HG02588 (cell line): ENCODE measurements at regions not wholly inside any gene's neighbourhood (a gene's known extent, or its start where the extent isn't known, plus 50 kb on each side); places are given as distances from the start of the nearest gene placed in this dataset.

Experiments used
- ATAC-seq: cut with Tn5 transposase; IDR thresholded peaks from one replicate; pipeline ENCODE4 v1.9.1; 2021; ENCODE audit warnings: mild to moderate bottlenecking, moderate library complexity; ENCODE audit not compliant: unreplicated experiment

DNA sequence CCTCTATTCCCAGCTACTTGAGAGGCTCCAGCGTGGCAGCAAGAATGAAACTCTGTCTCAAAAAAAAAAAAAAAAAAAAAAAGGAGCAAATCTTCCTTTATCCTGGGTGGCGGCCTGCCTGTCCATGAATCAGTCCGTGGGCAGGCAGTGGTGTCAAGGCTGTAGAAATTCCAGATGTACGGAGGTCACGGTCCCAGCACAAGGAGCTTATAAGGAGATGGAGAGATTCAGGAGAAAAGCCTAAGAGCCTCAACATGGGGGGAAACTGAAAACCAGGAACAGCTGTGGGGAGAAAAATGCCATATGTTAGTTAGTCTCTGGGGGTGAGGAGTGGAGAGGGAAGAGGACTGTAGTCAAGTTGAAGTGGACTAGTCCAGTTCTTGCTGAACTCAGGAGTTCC is 130.5 kb upstream of the CRY1 start:
- no peak for ATAC-seq

DNA sequence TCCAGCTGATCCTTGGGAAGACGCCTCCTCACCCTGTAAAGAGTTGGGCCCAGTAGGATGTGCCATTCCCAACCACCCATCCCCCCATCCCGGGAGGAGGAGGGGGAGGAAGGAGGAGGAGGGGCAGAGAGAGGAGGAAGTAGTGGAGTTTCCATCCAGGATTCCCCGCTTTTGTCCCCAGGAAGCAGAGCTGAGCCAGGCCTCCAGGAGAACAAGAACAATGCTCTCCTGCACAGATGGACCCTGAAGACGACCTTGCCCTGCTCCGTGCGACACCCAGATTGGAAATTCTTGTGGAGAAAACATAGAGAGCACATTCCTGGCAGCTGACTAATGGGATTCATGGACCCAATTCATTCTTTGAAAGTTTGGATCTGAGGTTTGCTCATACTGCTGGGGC is 132.3 kb upstream of the CRY1 start:
- ATAC-seq: no peak

DNA sequence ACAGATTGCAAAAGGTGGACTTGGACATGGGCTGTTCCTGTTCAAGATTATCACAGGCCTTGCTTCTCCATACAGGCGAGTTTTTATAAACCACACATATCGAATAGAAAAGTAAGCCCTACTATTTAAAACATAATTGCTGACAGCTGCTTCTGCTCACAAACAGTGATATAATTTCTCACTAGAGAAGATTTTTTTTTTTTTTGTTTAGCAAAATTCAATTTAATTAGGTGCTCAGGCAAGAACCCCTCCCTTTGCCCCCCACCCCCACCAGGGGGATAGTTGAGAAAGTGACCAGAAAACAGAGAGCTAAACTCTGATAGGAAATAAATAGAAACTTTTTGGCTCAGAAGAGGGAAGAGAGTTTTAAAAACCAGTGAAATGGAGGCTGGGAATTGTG is 132.8 kb upstream of the CRY1 start:
- ATAC-seq: no peak

DNA sequence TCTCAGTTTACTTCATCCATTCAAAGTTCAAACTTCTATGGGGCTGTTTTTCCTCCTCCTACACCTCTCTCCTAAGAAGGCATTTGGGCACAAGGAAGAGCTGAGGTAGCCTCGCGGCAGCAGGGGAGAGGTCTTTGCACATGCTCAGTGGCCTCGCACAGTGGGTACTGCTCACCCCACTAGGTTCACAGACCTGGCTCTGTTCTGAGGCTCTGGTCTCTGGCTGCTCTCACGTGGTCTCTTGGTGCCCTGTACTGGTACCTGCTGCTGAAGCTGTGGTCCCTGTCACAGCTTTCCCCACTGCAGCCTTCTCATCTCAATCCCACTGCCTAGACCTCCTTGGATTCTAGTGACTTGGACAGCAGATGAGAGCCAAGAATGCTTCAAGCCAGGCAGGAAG is 134.7 kb upstream of the CRY1 start:
- ATAC-seq: no peak

GRCh38 chr12:107229827-107230226 is 136.5 kb upstream of the CRY1 start:
- no peak for ATAC-seq

GRCh38 chr12:107231303-107231702 is 138.0 kb upstream of the CRY1 start:
- ATAC-seq: no peak

DNA sequence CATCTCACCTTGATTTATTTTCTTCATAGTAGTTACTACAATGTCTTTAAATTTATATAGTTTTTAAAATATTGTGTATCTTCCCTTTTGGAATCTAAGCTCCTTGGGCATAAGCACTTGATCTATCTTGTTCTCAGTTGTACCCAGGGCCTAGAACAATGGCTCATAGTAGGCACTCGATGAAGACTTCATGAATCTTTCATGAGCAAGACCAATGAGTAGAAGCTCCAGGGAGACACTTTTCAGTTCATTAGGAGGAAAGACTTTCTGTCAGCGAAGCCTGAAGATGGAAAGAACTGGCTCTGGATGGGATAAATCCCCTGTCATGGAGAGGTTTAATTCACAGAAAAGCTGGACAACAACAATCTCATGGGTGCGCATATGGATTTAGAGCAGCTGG is 140.2 kb upstream of the CRY1 start:
- ATAC-seq: no peak

GRCh38 chr12:107235600-107235999 is 142.3 kb upstream of the CRY1 start:
- no peak for ATAC-seq

DNA sequence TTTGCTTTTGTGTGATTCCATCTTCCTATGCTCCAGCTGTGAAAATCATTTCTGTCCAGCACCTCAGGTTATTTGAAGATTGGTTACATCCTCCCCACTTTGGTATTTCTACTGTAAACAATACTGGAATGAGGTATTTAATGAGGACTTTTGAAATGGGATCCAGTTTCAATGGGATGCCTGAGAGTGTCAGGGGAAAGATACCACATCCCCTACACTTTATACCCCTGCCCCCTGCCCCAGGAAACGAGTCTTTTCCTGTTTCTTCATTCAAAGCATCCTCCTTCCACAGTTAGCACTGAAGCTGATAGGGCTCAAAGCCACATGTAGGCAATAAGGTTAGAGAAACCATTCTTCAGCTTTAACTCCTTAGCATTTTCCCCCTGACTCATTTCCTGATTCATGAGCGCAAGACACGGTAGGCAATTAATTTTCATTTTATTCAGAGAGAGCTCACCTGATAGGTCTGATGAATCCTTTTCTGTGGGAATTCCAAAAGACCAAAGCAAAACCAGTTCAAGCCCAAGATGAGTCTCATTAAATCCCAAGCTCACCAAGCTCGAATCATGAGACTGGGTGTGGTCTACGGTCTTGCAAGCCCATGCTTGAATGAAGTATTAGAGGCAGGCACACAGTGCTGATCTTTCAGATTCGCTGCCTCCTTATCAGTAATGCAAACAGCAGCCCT is 143.6 kb upstream of the CRY1 start:
- ATAC-seq: no peak

DNA sequence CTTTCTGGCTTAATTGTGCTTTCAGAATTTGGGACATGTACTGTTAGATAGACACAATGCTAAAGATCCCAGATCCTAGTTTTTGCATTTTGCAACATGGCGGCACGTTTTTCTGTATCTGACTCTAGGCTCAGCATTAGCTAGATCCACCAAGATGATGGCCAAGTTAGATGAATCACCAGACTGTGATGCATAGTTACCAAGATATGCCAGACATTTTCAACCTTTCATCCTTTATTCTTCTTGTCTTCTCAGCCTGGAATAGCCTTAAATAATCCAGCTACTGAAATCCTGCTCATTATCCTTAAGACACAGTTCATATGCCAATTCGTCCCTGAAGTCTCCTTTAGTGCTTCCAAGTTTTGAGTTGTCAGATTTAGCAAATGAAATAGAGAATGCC is 144.9 kb upstream of the CRY1 start:
- no peak for ATAC-seq

GRCh38 chr12:107241411-107241810 is 148.1 kb upstream of the CRY1 start:
- ATAC-seq: no peak

DNA sequence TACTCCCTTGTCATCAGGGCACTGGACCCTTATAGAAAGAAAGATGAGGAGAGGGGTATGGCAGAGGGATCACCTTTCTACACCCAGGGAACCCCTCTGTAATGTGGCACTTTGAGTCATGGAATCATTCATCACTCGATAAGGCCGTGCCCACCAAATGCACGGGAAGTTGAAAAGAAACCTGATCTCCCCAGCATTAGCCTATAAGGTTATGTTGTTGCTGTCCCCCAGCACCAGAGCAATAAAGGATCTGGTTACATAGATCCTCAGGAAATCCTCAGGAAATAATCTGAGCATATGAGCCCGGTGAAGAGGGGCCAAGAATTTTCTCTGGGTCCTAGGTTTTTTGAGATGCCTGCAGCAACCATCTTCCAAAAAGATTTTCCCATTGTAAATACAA is 148.8 kb upstream of the CRY1 start:
- no peak for ATAC-seq

DNA sequence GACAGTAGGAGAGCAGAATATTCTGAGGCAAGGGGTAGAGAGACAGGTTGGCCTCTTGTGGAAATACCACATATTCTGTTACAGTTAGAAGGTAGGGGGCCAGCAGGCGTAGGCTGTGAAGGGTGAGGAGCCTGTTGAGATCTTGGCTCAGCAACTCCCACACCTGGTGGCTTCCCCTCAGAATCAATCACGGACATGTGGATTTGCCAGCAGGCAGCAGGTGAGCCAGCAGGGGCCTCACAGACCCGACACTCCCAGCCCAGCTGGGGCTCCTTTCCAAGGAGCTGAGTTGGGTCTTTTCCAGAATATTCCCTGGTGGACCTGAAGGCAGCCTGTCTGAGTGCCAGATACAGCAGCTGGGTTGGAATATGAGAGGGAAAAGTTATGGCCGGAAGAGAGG is 150.0 kb upstream of the CRY1 start:
- no peak for ATAC-seq

DNA sequence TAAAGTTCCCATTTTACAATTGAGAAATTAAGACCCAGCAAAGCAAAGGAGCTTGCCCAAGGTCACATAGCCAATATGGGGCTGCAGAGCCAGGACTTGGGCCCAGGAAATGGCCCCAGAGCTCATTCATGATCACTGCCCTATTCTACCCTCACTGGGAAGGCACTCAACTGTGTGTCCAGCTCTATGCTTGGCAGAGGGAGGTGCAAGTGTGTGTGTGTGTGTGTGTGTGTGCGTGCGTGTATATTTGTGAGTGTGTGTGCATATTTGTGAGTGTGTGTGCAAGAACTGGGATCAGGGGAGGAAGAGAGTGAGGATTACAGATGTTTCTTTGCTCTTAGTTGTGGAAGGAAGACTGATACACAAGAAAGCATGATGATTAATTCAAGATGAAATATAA is 151.2 kb upstream of the CRY1 start:
- ATAC-seq: no peak

- ATAC-seq: no peak
Measured at GRCh38 chr12:107247650-107248049, 154.3 kb upstream of the CRY1 start.

GRCh38 chr12:107248187-107248586 is 154.8 kb upstream of the CRY1 start:
- ATAC-seq: no peak

GRCh38 chr12:107251288-107251687 is 157.9 kb upstream of the CRY1 start:
- ATAC-seq: no peak

DNA sequence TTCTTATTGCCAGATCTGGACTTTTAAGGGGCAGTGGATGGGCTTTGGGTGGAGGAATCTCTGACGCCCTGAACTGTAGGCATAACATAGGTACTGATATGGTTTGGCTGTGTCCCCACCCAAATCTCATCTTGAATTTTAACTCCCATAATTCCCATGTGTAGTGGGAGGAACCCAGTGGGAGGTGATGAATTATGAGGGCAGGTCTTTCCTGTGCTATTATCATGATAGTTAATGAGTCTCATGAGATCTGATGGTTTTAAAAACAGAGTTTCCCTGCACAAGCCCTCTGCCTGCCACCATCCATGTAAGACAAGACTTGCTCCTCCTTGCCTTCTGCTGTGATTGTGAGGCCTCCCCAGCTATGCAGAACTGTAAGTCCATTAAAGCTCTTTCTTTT is 160.0 kb upstream of the CRY1 start:
- no peak for ATAC-seq

- ATAC-seq: no peak
Measured at GRCh38 chr12:107254258-107254856, 161.0 kb upstream of the CRY1 start.

DNA sequence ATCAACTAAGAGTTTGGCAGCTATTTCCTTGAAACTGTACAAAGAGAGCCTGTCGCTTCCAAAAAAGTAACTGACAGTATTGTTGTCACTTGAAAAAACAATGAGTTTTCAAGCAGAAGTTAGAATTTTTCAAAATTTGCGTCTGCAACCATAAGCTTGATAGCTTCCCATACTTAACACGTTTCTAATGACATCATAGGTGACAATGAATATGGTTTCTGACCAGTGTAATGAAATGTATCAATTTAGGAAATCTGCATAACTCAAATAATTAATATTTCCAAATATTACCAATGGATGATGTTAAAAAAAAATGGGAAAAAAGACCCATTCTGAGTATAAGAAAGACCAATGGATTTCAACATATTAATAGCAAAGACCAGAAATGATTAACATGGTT is 165.4 kb upstream of the CRY1 start:
- no peak for ATAC-seq

DNA sequence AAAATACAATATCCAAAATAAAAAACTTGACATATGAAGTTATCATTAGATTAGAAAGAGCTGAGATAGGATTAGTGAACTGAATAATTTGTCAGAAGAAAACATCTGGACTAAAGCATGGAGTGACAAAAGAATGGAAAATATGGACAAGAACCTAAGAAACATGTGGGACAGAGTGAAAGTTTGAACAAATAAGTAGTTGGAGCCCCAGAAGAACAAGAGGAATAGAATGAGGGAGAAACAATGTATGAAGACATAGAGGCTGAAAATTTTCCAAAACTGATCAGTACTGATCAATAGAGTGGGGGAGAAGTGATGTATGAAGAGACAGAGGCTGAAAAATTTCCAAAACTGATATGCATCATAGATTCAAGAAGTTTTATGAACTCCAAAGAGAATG is 170.6 kb upstream of the CRY1 start:
- no peak for ATAC-seq

- ATAC-seq: no peak
Measured at GRCh38 chr12:107264667-107265066, 171.3 kb upstream of the CRY1 start.

- no peak for ATAC-seq
Measured at GRCh38 chr12:107267604-107268003, 174.3 kb upstream of the CRY1 start.
